NCI-H345 treated with DMSO at 0.1 percent for 48 hours (cell line): ENCODE measurements at regions not wholly inside any gene's neighbourhood (a gene's known extent, or its start where the extent isn't known, plus 50 kb on each side); places are given as distances from the start of the nearest gene placed in this dataset.
"Not testable (repeated sequence)": the region's sequence is repeated elsewhere in the genome, so short reads cannot be mapped to it uniquely, and the experiment has no call there.

Experiments
- DNase-seq: peaks from one replicate; lab custom pipeline; 2025; ENCODE audit not compliant: unreplicated experiment; lab: John Stamatoyannopoulos, UW

GRCh38 chr3:159881208-159881607 is 107.4 kb upstream of the IL12A start:
- no peak for DNase-seq

DNA sequence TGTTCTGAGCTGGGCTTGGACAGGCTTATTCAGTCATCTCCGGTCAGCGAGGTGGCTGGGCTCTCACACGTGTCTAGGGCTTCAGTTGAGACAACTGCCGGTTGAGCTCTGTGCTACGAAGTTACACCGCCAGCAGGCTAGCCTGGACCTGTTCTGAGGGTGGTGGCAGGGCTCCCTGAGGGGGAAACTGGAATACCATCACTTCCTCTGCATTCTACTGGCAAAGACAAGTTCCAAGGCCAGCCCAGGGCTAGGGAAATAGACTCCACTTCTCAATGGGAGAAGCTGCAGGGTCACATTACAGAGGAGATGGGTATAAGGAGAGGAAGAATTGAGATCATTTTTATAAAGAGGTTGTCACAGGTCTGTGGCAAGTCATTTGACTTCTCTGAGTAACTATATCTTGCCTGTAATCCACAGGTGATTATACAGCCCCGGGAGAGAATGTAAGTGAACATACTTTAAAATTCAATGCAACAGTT is 106.8 kb upstream of the IL12A start:
- DNase-seq: no peak

- DNase-seq: no peak
Observed at GRCh38 chr3:159882367-159882766, 106.3 kb upstream of the IL12A start.

DNA sequence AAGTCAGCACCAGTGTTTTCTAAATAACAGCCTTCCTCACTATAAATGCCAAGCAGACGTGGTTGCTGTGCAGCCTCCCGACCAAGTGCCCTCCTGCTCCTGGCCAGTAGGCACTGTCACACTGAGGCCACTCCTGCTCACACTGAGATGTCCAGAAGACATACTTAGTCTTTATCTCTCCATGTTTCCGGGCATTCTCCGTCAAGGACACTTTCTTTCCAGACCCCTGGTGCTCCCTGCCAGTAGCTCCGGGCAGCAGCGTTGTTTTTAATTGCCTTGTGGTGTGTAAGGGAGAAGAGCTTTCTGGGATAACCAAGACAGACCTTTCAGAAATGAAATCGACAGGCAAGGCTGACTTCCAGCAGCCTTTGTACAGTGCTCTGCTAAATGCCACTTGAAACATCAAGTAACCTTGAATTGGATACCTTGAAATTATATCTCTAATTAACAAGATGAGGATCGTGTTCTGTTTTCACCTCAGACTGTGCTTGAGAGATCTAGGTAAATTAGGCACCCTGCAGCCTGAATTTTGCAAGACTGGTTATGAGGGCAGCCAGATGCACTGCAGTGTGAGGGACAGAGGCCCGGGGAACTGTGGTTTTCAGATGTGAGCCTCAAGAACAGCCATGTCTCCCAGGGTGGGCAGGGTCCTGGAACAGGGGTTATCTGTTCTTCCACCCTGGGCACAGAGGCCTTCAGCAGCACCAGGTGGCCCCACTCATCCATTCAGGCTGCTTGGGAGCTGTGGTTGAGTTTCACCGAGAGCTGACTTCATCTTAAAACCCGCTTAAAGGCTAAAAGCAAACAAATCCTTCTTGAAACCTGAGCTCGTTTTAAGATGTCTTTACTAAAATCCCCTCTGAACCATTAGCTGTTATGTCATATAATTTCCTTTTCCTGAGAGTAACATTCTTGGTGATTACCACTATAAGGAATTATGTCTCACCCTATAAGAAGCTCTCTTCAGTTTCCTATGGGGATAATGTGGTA is 105.5 kb upstream of the IL12A start:
- no peak for DNase-seq

- DNase-seq: no peak
Observed at GRCh38 chr3:159884661-159885402, 103.8 kb upstream of the IL12A start.

GRCh38 chr3:159886050-159886449 is 102.6 kb upstream of the IL12A start:
- no peak for DNase-seq

- not testable (repeated sequence) for DNase-seq
Observed at GRCh38 chr3:159886530-159886929, 102.1 kb upstream of the IL12A start.

DNA sequence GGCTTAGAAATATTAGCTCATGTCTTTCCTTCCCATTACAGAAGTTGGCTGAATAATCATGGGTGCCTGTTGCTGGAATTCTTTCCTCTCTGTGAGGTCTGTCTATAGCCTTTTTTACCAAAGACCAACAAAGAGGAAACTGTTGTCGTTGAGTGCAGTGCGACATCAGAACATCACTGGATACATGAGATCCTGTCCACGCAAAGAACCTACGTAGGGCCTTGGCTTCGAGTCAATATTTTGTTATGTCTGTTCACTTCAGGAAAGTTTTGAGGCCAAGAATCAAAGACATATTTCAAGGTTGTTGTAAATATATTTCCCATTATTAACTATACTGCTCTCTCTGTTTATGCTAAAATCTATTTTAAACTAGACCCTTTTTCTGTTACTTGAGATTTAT is 101.5 kb upstream of the IL12A start:
- DNase-seq: no peak

GRCh38 chr3:159887911-159888310 is 100.7 kb upstream of the IL12A start:
- no peak for DNase-seq

DNA sequence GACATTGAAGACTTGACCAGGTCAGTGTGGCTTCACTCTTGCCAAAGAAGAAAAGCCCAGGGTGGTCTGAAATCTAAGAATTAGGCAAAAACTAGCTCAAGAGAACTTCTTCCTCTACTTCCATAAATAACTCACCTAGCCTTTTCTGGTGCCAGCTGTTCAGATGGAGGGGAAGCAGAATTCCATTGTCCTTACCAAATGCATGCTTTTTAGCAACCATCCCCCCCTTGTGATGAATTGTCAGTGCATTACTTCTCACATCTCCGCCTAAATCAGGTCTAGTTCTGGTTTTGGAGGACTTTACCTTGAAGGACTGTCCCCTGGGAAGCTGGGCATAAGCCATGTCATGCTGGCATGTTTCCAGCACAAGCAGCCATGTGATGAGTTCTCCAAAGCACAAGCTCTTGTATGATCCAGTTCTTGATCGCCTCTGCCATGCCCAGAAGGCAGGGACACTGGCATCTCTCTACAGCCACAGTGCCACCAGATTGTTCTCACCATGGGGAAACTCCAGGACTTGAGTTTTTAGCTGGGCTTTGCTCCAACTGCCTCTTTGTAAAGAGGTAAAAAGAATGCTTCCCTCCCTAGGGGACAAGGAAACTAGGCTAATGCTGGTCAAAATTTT is 96.4 kb upstream of the IL12A start:
- DNase-seq: no peak

- no peak for DNase-seq
Observed at GRCh38 chr3:159892801-159893200, 95.8 kb upstream of the IL12A start.

- no peak for DNase-seq
Observed at GRCh38 chr3:159894386-159894785, 94.2 kb upstream of the IL12A start.

GRCh38 chr3:159895430-159895829 is 93.2 kb upstream of the IL12A start:
- DNase-seq: no peak

DNA sequence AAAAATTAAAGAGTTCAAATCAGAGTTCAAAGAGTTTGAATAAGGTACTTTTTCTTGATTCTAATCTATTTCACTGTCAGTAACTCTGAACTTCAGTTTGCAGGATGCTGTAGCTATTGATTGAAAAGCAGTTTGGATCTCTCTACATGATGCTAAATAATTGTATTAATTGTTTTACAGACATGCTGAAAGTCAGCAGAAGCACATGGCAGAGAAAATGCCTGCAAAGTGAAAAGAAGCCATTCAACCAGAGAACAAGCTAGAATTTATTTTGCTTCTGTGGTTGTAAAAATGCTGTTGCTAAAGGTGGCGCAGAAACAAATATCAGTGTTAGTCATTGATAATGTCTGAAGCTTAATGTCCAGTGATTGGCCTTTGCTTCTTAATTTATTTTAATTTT is 92.1 kb upstream of the IL12A start:
- no peak for DNase-seq

DNA sequence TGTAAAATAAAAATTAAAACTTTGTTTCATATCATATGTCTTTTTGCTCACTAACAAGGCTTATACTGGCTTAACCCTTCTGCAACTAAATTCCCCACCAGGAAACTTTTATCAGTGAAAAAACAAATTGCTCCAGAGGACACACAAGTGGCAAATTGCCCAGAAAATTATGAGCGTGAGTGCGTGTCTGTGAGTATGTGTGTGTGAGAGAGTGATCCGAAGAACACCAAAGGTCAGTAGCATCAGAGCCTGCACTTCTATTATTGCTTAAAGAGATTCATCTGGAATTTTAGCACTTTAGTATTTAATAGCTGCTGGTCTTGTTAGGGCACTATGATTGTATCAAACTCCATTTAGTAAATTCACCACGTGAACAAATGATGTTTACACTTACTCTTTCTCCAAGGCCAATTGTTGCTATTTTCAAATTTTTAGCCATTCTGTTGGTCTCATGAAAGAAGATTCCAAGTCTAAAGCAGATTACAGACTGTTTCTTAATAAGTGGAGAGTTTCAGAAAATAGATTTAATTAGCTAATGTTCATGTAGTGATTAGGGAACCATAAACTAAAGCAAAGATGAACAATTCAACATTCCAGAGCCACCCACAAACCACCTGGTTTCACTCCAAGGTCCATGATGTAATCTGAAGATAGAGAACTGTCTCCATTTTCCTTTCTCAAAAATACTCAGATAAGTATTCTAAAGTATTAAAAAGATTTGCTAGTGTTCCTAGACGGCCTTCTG is 91.1 kb upstream of the IL12A start:
- DNase-seq: no peak

DNA sequence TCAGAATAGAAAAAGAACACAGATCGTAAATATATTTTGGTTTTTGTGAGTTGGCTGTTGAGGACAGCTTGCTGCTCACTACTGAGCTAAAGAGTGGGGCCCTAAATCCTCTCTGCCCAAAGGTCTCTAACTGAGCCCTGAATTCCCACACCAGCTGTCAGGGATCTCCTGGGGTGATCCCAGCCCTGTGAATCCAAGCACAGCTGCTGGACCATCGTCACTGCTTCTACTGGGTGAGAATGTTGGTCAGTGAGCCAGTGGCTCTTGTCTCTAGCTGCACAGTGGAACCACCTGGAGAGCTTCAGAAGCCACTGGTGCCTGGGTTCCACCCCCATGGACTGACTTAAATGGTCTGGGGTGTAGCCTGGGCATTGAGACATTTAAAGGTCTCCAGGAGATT is 90.5 kb upstream of the IL12A start:
- DNase-seq: no peak

GRCh38 chr3:159899166-159899565 is 89.5 kb upstream of the IL12A start:
- DNase-seq: no peak

DNA sequence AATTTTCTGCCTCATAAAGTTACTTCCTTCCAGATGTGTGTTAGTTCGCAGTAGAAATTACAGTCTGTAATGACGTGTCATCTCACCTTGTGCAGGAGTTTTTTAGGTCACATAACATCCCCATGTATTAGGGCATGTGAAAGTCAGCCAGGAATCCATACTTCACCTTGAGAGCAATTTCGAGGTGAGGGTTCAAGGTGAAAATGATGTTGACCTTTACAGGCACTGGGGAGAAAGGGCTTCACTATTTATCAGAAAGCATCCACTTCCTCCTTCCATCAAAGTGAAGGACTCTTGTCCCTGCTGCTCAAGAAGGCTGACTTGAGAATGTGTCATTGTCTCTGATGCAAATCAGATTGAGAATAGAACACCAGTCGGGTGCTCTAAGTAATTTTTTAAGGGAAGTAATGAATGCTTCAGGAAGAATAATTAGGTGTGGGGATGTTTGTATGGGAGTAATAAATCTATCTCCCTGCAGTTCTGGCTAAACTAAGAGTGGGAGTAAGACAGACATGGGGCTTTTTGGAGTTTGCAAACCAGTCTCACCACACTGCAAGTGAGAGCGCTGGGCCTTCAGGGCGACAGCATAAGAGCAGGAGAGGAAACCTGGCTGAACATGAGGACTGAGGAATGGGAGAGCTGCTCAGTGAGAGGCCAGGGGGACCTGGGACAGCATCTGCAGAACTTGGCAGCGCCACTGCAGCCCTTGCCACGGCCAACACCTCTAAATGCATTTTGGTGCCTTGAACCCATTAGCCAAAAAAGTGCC is 85.9 kb upstream of the IL12A start:
- DNase-seq: no peak

DNA sequence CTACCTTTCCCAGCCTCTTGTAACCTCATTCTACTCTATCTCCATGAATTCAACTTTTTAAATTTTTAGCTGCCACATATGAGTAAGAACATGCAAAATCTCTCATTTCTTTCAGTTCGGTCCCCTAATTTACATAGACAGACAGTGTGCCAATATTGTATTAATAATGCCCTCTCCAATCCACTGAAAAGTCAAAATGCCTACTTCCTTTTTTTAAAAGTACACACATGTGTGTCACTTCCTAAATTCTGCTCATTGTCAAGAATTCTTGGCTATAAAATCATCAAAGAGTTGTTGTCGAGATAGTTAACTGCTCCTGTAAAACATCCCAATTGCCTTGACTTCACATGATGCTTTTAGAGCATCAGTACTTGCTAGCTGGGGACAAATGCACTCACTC is 84.2 kb upstream of the IL12A start:
- no peak for DNase-seq

- no peak for DNase-seq
Observed at GRCh38 chr3:159904911-159905310, 83.7 kb upstream of the IL12A start.
